ENCODE measurements at regions not wholly inside any gene's neighbourhood (a gene's known extent, or its start where the extent isn't known, plus 50 kb on each side); places are given as distances from the start of the nearest gene placed in this dataset.

DNA sequence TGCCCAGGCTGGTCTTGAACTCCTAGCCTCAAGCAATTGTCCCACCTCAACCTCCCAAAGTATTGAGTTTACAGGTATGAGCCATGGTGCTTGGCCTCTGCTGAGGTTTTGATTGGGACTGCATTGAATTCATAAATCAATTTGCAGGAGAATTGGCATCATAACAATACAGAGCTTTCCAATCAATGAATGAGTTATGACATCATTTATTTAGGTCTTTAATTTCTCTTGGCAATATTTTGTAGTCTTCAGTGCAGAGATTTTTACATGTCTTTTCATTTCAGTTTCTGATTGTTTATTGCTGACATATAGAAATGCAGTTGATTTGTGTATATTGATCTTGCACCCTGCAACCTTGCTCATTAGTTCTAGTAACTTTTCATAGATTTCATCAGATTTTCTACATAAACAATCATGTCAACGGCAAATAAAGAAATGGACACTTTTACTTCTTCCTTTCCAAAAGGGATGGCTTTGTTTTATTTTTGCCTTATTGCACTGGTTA lies 119.9 kb downstream of the TFCP2L1 start:
- no peak for TF ChIP-seq EP300 (IDR thresholded peaks at IDR 0.05)
- TF ChIP-seq, protein P1, sequence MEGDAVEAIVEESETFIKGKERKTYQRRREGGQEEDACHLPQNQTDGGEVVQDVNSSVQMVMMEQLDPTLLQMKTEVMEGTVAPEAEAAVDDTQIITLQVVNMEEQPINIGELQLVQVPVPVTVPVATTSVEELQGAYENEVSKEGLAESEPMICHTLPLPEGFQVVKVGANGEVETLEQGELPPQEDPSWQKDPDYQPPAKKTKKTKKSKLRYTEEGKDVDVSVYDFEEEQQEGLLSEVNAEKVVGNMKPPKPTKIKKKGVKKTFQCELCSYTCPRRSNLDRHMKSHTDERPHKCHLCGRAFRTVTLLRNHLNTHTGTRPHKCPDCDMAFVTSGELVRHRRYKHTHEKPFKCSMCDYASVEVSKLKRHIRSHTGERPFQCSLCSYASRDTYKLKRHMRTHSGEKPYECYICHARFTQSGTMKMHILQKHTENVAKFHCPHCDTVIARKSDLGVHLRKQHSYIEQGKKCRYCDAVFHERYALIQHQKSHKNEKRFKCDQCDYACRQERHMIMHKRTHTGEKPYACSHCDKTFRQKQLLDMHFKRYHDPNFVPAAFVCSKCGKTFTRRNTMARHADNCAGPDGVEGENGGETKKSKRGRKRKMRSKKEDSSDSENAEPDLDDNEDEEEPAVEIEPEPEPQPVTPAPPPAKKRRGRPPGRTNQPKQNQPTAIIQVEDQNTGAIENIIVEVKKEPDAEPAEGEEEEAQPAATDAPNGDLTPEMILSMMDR (IDR thresholded peaks at IDR 0.05) = no peak
- no peak for TF ChIP-seq POLR2A (IDR thresholded peaks at IDR 0.05)
- no peak for TF ChIP-seq POLR2AphosphoS5 (IDR thresholded peaks at IDR 0.05)
- H3K4me3 ChIP-seq = no peak overlapping the region
- H3K36me3 ChIP-seq = no peaks in the 10 kb centered on the region
- DNase-seq = no peak
- 67 to 90% (median 85%) methylated on average over 1 of the region's 1 CpG for WGBS, 5 donors
- no peaks in the 10 kb centered on the region for H3K27me3 ChIP-seq
- H3K9me3 ChIP-seq = peaks cover 0 to 13% (median 2%) of the 10 kb centered on the region in 4 donors
- H3K27ac ChIP-seq = no peak overlapping the region
- H3K4me1 ChIP-seq = peaks cover 0 to 19% (median 2%) of the 10 kb centered on the region in 4 donors
- intact Hi-C loops (cut with DNase I; ENCODE audit: low total_unique reads) = no loop called here

Small RNA genes in the stretch of these regions (small RNA-seq; reads per million reads assigned to genes)
- gene RF00019 = 0 reads per million in 4 donors

All from stomach (tissue), 8 donors.